ENCODE measurements at regions not wholly inside any gene's neighbourhood (a gene's known extent, or its start where the extent isn't known, plus 50 kb on each side); places are given as distances from the start of the nearest gene placed in this dataset.

GRCh38 chr5:153883854-153884611 lies 154.7 kb downstream of the FAM114A2 start:
- no peak for TF ChIP-seq EZH2 (optimal IDR thresholded peaks at IDR 0.05; ENCODE audit: low read depth, low read length)
- no peak for TF ChIP-seq CTCF (IDR thresholded peaks at IDR 0.05; ENCODE audit: low read length)
- TF ChIP-seq EZH2phosphoT487 (IDR thresholded peaks at IDR 0.05; ENCODE audit: low read length): no peak
